ENCODE measurements at regions not wholly inside any gene's neighbourhood (a gene's known extent, or its start where the extent isn't known, plus 50 kb on each side); places are given as distances from the start of the nearest gene placed in this dataset.

- TF ChIP-seq, protein P1, sequence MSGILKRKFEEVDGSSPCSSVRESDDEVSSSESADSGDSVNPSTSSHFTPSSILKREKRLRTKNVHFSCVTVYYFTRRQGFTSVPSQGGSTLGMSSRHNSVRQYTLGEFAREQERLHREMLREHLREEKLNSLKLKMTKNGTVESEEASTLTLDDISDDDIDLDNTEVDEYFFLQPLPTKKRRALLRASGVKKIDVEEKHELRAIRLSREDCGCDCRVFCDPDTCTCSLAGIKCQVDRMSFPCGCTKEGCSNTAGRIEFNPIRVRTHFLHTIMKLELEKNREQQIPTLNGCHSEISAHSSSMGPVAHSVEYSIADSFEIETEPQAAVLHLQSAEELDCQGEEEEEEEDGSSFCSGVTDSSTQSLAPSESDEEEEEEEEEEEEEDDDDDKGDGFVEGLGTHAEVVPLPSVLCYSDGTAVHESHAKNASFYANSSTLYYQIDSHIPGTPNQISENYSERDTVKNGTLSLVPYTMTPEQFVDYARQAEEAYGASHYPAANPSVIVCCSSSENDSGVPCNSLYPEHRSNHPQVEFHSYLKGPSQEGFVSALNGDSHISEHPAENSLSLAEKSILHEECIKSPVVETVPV (CRISPR knock-in tag; IDR thresholded peaks at IDR 0.05) = no peak
- TF ChIP-seq ZNF8 (CRISPR knock-in tag; IDR thresholded peaks at IDR 0.05) (no peak), ZNF70 (CRISPR knock-in tag; IDR thresholded peaks at IDR 0.05) (no peak), ZFP3 (CRISPR knock-in tag; IDR thresholded peaks at IDR 0.05) (no peak), SNAI2 (CRISPR knock-in tag; IDR thresholded peaks at IDR 0.05) (no peak), TOX (CRISPR knock-in tag; IDR thresholded peaks at IDR 0.05; ENCODE audit: borderline replicate concordance) (no peak), PPARA (CRISPR knock-in tag; IDR thresholded peaks at IDR 0.05; ENCODE audit: borderline replicate concordance) (no peak), ZC3H10 (CRISPR knock-in tag; IDR thresholded peaks at IDR 0.05) (no peak), RARB (CRISPR knock-in tag; IDR thresholded peaks at IDR 0.05) (no peak), BACH2 (CRISPR knock-in tag; IDR thresholded peaks at IDR 0.05; ENCODE audit: borderline replicate concordance) (no peak), ZFP30 (CRISPR knock-in tag; IDR thresholded peaks at IDR 0.05) (no peak)
- TF ChIP-seq, protein P2, sequence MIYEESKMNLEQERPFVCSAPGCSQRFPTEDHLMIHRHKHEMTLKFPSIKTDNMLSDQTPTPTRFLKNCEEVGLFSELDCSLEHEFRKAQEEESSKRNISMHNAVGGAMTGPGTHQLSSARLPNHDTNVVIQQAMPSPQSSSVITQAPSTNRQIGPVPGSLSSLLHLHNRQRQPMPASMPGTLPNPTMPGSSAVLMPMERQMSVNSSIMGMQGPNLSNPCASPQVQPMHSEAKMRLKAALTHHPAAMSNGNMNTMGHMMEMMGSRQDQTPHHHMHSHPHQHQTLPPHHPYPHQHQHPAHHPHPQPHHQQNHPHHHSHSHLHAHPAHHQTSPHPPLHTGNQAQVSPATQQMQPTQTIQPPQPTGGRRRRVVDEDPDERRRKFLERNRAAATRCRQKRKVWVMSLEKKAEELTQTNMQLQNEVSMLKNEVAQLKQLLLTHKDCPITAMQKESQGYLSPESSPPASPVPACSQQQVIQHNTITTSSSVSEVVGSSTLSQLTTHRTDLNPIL (CRISPR knock-in tag; IDR thresholded peaks at IDR 0.05; ENCODE audit: low read depth) = no peak
These were observed 74.2 kb upstream of the NCOR2 start for GRCh38 chr12:124641591-124641990.

Data from SK-N-SH treated with all-trans-retinoic acid at 6 μM for 48 hours (cell line).